SK-N-SH (cell line): ENCODE measurements at regions not wholly inside any gene's neighbourhood (a gene's known extent, or its start where the extent isn't known, plus 50 kb on each side); places are given as distances from the start of the nearest gene placed in this dataset.

Experiments
- CTCF ChIA-PET: fragments of 300-600, 350-600 bp; formaldehyde crosslinking; extraction: SDS; loops from one replicate; lab custom pipeline; 2021; lab: Yijun Ruan, JAX
- POLR2A ChIA-PET: fragments of 350-600 bp; sonication (Branson Sonifier 250); formaldehyde crosslinking; extraction: SDS; loops from one replicate; lab custom pipeline; 2020; ENCODE audit warnings: antibody characterized with exemption, inconsistent platforms; lab: Yijun Ruan, JAX
- DNase-seq: peaks from one replicate; pipeline ENCODE4 v3.0.0; 2012
- H2AFZ ChIP-seq: fragments of 200-600 bp; sonication (generic); 2 replicates; pipeline ENCODE4 v1.8.1; 2016; ENCODE audit warnings: antibody characterized with exemption, mild to moderate bottlenecking, low read depth
- H3F3A ChIP-seq: fragments of 200-600 bp; sonication (generic); replicated peaks from 2 replicates; pipeline ENCODE3; 2016; ENCODE audit warnings: antibody characterized with exemption, mild to moderate bottlenecking; ENCODE audit not compliant: insufficient read depth
- H3K27ac ChIP-seq, 2 experiments: fragments of 200-500 bp in 1 of 2; fragments of 200-600 bp in 1 of 2; sonication (Bioruptor generic) in 1 of 2; sonication (generic), shearing (Covaris generic) in 1 of 2; 2 replicates each; pipeline versions ENCODE4 v1.5.1 to v1.6.1; 2014 to 2016; ENCODE audit warnings: low read depth in 2 of 2, inconsistent platforms in 1 of 2, low read length in 1 of 2, mild to moderate bottlenecking in 1 of 2, mixed read lengths in 1 of 2
- H3K27me3 ChIP-seq: fragments of 200-600 bp; sonication (generic), shearing (Covaris generic); 2 replicates; pipeline ENCODE4 v1.6.1; 2016; ENCODE audit warnings: mixed run types; ENCODE audit not compliant: insufficient read depth
- H3K36me3 ChIP-seq, 2 experiments: fragments of 200-500 bp in 1 of 2; fragments of 200-600 bp in 1 of 2; sonication (Bioruptor generic) in 1 of 2; sonication (generic) in 1 of 2; replicated peaks in 1 of 2; 2 replicates each; pipeline versions ENCODE3 to v1.5.1; 2014 to 2016; ENCODE audit warnings: low read length in 1 of 2, mild to moderate bottlenecking in 1 of 2; ENCODE audit not compliant: insufficient read depth in 2 of 2, control insufficient read depth in 1 of 2
- H3K4me1 ChIP-seq, 2 experiments: fragments of 200-500 bp in 1 of 2; fragments of 200-600 bp in 1 of 2; sonication (Bioruptor generic) in 1 of 2; sonication (generic), shearing (Covaris generic) in 1 of 2; 2 replicates each; pipeline versions ENCODE4 v1.5.1 to v1.6.1; 2014 to 2016; ENCODE audit warnings: low read depth in 1 of 2, low read length in 1 of 2, mixed run types in 1 of 2; ENCODE audit not compliant: insufficient read depth in 2 of 2, control insufficient read depth in 1 of 2
- H3K4me2 ChIP-seq: fragments of 200-600 bp; sonication (generic), shearing (Covaris generic); 2 replicates; pipeline ENCODE4 v1.6.1; 2017; ENCODE audit warnings: mixed run types
- H3K4me3 ChIP-seq, 2 experiments: fragments of 200-500 bp in 1 of 2; fragments of 200-600 bp in 1 of 2; sonication (Bioruptor generic) in 1 of 2; sonication (generic), shearing (Covaris generic) in 1 of 2; 2 replicates each; pipeline versions ENCODE4 v1.5.1 to v1.8.1; 2014 to 2016; ENCODE audit warnings: low read depth in 2 of 2, inconsistent platforms in 1 of 2, low read length in 1 of 2, mild to moderate bottlenecking in 1 of 2, mixed read lengths in 1 of 2, moderate library complexity in 1 of 2
- H3K79me2 ChIP-seq: fragments of 200-600 bp; sonication (generic); 2 replicates; pipeline ENCODE4 v1.8.1; 2017; ENCODE audit warnings: mild to moderate bottlenecking; ENCODE audit not compliant: insufficient read depth
- H3K9ac ChIP-seq: fragments of 200-600 bp; sonication (generic); 2 replicates; pipeline ENCODE4 v1.6.1; 2017; ENCODE audit warnings: mixed run types
- H3K9me2 ChIP-seq: fragments of 200-600 bp; sonication (generic); 2 replicates; pipeline ENCODE4 v1.6.1; 2017; ENCODE audit warnings: mixed run types
- H3K9me3 ChIP-seq: fragments of 200-600 bp; sonication (generic); 2 replicates; pipeline ENCODE4 v1.6.1; 2017; ENCODE audit warnings: mixed run types, mild to moderate bottlenecking, moderate library complexity
- H4K20me1 ChIP-seq: fragments of 200-600 bp; sonication (generic); 2 replicates; pipeline ENCODE4 v1.6.1; 2017; ENCODE audit warnings: mild to moderate bottlenecking, mixed run types; ENCODE audit not compliant: insufficient read depth
- CTCF ChIP-seq: fragments of 200-600 bp; sonication (generic); IDR thresholded peaks from 2 replicates; pipeline ENCODE4 v1.6.1; 2017; ENCODE audit warnings: antibody characterized with exemption, mild to moderate bottlenecking, moderate library complexity
- EP300 ChIP-seq, 2 experiments: IDR thresholded peaks; 2 replicates each; pipeline versions ENCODE4 v1.4.0 to v1.6.1; 2012; ENCODE audit warnings: borderline replicate concordance in 1 of 2, low read depth in 1 of 2, low read length in 1 of 2
- FOSL2 ChIP-seq: IDR thresholded peaks from 2 replicates; pipeline ENCODE4 v1.4.0; 2012; ENCODE audit warnings: low read depth, mild to moderate bottlenecking, moderate library complexity, borderline replicate concordance
- NFIC ChIP-seq: IDR thresholded peaks from 2 replicates; pipeline ENCODE4 v1.4.0; 2012; ENCODE audit warnings: borderline replicate concordance
- POLR2AphosphoS5 ChIP-seq: IDR thresholded peaks from 2 replicates; pipeline ENCODE4 v1.6.1; 2012; ENCODE audit warnings: low read depth, low read length
- RAD21 ChIP-seq: IDR thresholded peaks from 2 replicates; pipeline ENCODE4 v1.6.1; 2012; ENCODE audit warnings: mild to moderate bottlenecking, low read length
- RCOR1 ChIP-seq: fragments of 150-350 bp; IDR thresholded peaks from 2 replicates; pipeline ENCODE4 v1.6.1; 2017; ENCODE audit warnings: antibody characterized with exemption, low read length
- REST ChIP-seq: IDR thresholded peaks from 2 replicates; pipeline ENCODE4 v1.6.1; 2012; ENCODE audit warnings: mild to moderate bottlenecking, low read depth, low read length, moderate library complexity
- TAF1 ChIP-seq: IDR thresholded peaks from 2 replicates; pipeline ENCODE4 v1.6.1; 2012; ENCODE audit warnings: low read depth, mild to moderate bottlenecking, low read length, moderate library complexity, borderline replicate concordance
- ZBTB33 ChIP-seq: IDR thresholded peaks from 2 replicates; pipeline ENCODE4 v1.4.0; 2012; ENCODE audit warnings: low read depth, borderline replicate concordance
- WGBS: methylation state at CpG from one replicate; pipeline ENCODE4 v1.1.6; 2017; ENCODE audit warnings: low lambda C conversion rate; 5-methylcytosine and 5-hydroxymethylcytosine counted together
- TF ChIP-seq, protein P1 (sequence below): IDR thresholded peaks from 2 replicates; pipeline ENCODE4; 2012

DNA sequence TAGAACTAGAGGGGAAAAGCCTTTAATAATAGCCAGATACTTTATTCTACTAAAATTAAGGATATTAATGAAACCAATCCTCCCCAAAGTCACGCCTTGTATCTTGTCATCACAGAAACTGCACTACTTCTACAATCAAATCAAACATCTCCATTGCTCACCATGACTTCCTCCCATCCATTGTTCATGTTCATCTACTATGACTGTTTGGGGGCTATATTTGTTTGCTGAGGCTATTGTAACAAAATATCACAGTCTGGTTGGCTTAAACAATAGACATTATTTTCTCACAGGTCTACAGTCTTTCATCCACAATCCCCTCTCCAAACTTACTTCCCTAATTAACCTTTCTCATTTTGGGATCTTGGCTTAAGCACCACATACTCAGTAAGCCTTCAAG, 193.6 kb upstream of the FSCB start (continued):
- no peak for TF ChIP-seq CTCF
- TF ChIP-seq POLR2AphosphoS5: no peak

- Histone ChIP-seq H3K9me3 (no peaks in the 10 kb centered on the region), H3K27ac (no peak overlapping the region), H4K20me1 (no peaks in the 10 kb centered on the region), H2AFZ (no peak overlapping the region), H3K27me3 (no peaks in the 10 kb centered on the region), H3K4me3 (no peak overlapping the region), H3K79me2 (no peaks in the 10 kb centered on the region), H3K36me3 (no peaks in the 10 kb centered on the region), H3F3A (no peaks in the 10 kb centered on the region), H3K9me2 (no peaks in the 10 kb centered on the region), H3K4me1 (no peaks in the 10 kb centered on the region), H3K4me2 (no peak overlapping the region), H3K9ac (no peak overlapping the region)
- 13% methylated on average over 2 of the region's 2 CpGs for WGBS
- TF ChIP-seq TAF1 (no peak), REST (no peak), NFIC (no peak), RCOR1 (no peak), ZBTB33 (no peak), FOSL2 (no peak), RAD21 (no peak), EP300 (IDR thresholded peaks at IDR 0.05; ENCODE audit: borderline replicate concordance in 1 of 2, low read depth in 1 of 2, low read length in 1 of 2) (no peak)
- TF ChIP-seq, protein P1, sequence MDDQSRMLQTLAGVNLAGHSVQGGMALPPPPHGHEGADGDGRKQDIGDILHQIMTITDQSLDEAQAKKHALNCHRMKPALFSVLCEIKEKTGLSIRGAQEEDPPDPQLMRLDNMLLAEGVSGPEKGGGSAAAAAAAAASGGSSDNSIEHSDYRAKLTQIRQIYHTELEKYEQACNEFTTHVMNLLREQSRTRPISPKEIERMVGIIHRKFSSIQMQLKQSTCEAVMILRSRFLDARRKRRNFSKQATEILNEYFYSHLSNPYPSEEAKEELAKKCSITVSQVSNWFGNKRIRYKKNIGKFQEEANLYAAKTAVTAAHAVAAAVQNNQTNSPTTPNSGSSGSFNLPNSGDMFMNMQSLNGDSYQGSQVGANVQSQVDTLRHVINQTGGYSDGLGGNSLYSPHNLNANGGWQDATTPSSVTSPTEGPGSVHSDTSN: no peak
- no peak for DNase-seq
- ChIA-PET CTCF (no interaction called here), POLR2A (no interaction called here)
Observed at GRCh38 chr14:44700184-44700583, 193.1 kb upstream of the FSCB start.
